ENCODE measurements at regions not wholly inside any gene's neighbourhood (a gene's known extent, or its start where the extent isn't known, plus 50 kb on each side); places are given as distances from the start of the nearest gene placed in this dataset.

- TF ChIP-seq, protein P1, sequence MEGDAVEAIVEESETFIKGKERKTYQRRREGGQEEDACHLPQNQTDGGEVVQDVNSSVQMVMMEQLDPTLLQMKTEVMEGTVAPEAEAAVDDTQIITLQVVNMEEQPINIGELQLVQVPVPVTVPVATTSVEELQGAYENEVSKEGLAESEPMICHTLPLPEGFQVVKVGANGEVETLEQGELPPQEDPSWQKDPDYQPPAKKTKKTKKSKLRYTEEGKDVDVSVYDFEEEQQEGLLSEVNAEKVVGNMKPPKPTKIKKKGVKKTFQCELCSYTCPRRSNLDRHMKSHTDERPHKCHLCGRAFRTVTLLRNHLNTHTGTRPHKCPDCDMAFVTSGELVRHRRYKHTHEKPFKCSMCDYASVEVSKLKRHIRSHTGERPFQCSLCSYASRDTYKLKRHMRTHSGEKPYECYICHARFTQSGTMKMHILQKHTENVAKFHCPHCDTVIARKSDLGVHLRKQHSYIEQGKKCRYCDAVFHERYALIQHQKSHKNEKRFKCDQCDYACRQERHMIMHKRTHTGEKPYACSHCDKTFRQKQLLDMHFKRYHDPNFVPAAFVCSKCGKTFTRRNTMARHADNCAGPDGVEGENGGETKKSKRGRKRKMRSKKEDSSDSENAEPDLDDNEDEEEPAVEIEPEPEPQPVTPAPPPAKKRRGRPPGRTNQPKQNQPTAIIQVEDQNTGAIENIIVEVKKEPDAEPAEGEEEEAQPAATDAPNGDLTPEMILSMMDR (IDR thresholded peaks at IDR 0.05): no peak
- no peak for TF ChIP-seq POLR2A (IDR thresholded peaks at IDR 0.05)
Measured at GRCh38 chr3:64431526-64432091, 206.3 kb upstream of the PRICKLE2 start.
